ENCODE measurements at regions not wholly inside any gene's neighbourhood (a gene's known extent, or its start where the extent isn't known, plus 50 kb on each side); places are given as distances from the start of the nearest gene placed in this dataset.

GRCh38 chr5:57028161-57028560 lies 76.2 kb upstream of the MIER3 start (continued):
- TF ChIP-seq NFRKB (IDR thresholded peaks at IDR 0.05; ENCODE audit: low read depth) (no peak), CREBBP (IDR thresholded peaks at IDR 0.05; ENCODE audit: low read depth, low read length) (no peak), HDAC6 (IDR thresholded peaks at IDR 0.05; ENCODE audit: low read depth, low read length) (no peak), CBFA2T3 (IDR thresholded peaks at IDR 0.05) (peak; percentile 43), RBM14 (IDR thresholded peaks at IDR 0.05; ENCODE audit: borderline replicate concordance, insufficient read depth, low read depth, low read length) (no peak)

GRCh38 chr5:57032151-57032551 lies 80.2 kb upstream of the MIER3 start:
- BruUV-seq (replicated peaks), result no TSS peak
- Histone ChIP-seq H2AFZ (ENCODE audit: low read depth, low read length) (no peak overlapping the region), H3K9me3 (replicated peaks; ENCODE audit: control insufficient read depth, insufficient read depth, low read depth, low read length) (no peaks in the 10 kb centered on the region), H3K4me3 (no peak overlapping the region), H3K36me3 (ENCODE audit: control insufficient read depth, insufficient read depth, low read length) (no peaks in the 10 kb centered on the region), H3K9ac (ENCODE audit: insufficient read depth in 1 of 2, low read depth in 2 of 2, low read length in 2 of 2) (no peak overlapping the region), H3K4me2 (ENCODE audit: insufficient read depth, low read length) (no peak overlapping the region), H4K20me1 (replicated peaks; ENCODE audit: control insufficient read depth, insufficient read depth, low read length) (no peaks in the 10 kb centered on the region), H3K79me2 (ENCODE audit: control insufficient read depth, insufficient read depth, low read length) (no peaks in the 10 kb centered on the region), H3K27me3 (ENCODE audit: control insufficient read depth in 2 of 2, insufficient read depth in 2 of 2, low read length in 2 of 2) (peaks cover 0 to 4% of the 10 kb centered on the region in 2 experiments; a peak in 2 of 5 replicates), H3K4me1 (replicated peaks in 1 of 2; ENCODE audit: control insufficient read depth in 2 of 2, insufficient read depth in 2 of 2, low read length in 2 of 2) (no peaks in the 10 kb centered on the region), H3K9me1 (ENCODE audit: control insufficient read depth, insufficient read depth, low read length) (no peaks in the 10 kb centered on the region), H3K27ac (ENCODE audit: extremely low read depth, low read depth, low read length) (no peak overlapping the region)
- TF ChIP-seq HOMEZ (CRISPR knock-in tag; IDR thresholded peaks at IDR 0.05) (no peak), LARP7 (IDR thresholded peaks at IDR 0.05) (no peak)
- intact Hi-C loops (cut with micrococcal nuclease), result no loop called here
- no peak for ATAC-seq
- ChIA-PET CTCF (ENCODE audit: low intra/inter-chr PET ratio) (interaction anchor here (0.7 kb wide), 1 partner anchor 36 kb away, joined by 3 read pairs; no protein-coding TSS in a partner anchor), POLR2A (no interaction called here)
- in situ Hi-C loops (cut with MboI), result no loop called here
- 25% methylated on average over 1 of the region's 1 CpG for WGBS (ENCODE audit: insufficient coverage, low coverage, missing lambda C conversion rate)
- DNase-seq (ENCODE audit: extremely low read depth in 1 of 4, low spot score in 3 of 4), result no peak
- no peak for FAIRE-seq
